HG03108 (cell line): ENCODE measurements at regions not wholly inside any gene's neighbourhood (a gene's known extent, or its start where the extent isn't known, plus 50 kb on each side); places are given as distances from the start of the nearest gene placed in this dataset.
"Not testable (repeated sequence)": the region's sequence is repeated elsewhere in the genome, so short reads cannot be mapped to it uniquely, and the experiment has no call there.

Experiments used
- ATAC-seq: cut with Tn5 transposase; IDR thresholded peaks from one replicate; pipeline ENCODE4 v1.9.1; 2021; ENCODE audit warnings: moderate library complexity; ENCODE audit not compliant: unreplicated experiment

GRCh38 chr3:38966811-38967692, 84.7 kb downstream of the SCN11A start:
- ATAC-seq: no peak

- no peak for ATAC-seq
Observed at GRCh38 chr3:38964646-38965045, 87.1 kb downstream of the SCN11A start.

GRCh38 chr3:38964204-38964603, 87.5 kb downstream of the SCN11A start:
- ATAC-seq: no peak

GRCh38 chr3:38960953-38961622, 90.7 kb downstream of the SCN11A start:
- no peak for ATAC-seq

- no peak for ATAC-seq
Observed at GRCh38 chr3:38960042-38960622, 91.6 kb downstream of the SCN11A start.

- ATAC-seq: no peak
Observed at GRCh38 chr3:38958026-38958720, 93.6 kb downstream of the SCN11A start.

GRCh38 chr3:38957296-38957695, 94.4 kb downstream of the SCN11A start:
- ATAC-seq: no peak

GRCh38 chr3:38952721-38953120, 99.0 kb downstream of the SCN11A start:
- ATAC-seq: no peak

- ATAC-seq: not testable (repeated sequence)
Observed at GRCh38 chr3:38951167-38951566, 100.6 kb downstream of the SCN11A start.

GRCh38 chr3:38950581-38950980, 101.2 kb downstream of the SCN11A start:
- no peak for ATAC-seq

- ATAC-seq: no peak
Observed at GRCh38 chr3:38949994-38950393, 101.8 kb downstream of the SCN11A start.

GRCh38 chr3:38940394-38940793, 111.3 kb downstream of the SCN11A start:
- no peak for ATAC-seq

- no peak for ATAC-seq
Observed at GRCh38 chr3:38925351-38925750, 109.3 kb upstream of the SCN10A start.

- ATAC-seq: no peak
Observed at GRCh38 chr3:38916706-38917105, 100.7 kb upstream of the SCN10A start.

GRCh38 chr3:38907426-38907825, 91.4 kb upstream of the SCN10A start:
- ATAC-seq: no peak

GRCh38 chr3:38890426-38890825, 74.4 kb upstream of the SCN10A start:
- no peak for ATAC-seq

GRCh38 chr3:38878646-38879045, 62.6 kb upstream of the SCN10A start:
- ATAC-seq: no peak
